ENCODE measurements at regions not wholly inside any gene's neighbourhood (a gene's known extent, or its start where the extent isn't known, plus 50 kb on each side); places are given as distances from the start of the nearest gene placed in this dataset.

DNA sequence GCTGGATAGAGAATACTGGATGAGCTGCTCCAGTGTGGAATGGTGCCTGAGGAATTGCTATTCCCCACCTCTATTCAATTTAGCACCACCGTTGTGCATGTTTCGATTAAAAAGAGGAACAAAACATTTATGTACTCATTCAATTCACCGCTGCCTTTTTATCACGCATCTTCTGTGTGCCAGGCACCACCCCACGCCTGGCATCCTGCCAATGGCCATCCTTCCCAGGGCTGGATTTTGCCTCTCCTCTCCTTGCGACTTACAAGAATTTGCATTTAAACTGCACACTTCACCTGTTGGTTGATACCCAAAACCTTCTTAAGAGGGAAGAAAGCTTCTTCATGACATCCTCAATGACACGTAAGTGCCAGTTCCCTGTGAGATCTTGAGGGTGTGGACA lies 110.2 kb upstream of the DPP6 start:
- TF ChIP-seq, protein P1, sequence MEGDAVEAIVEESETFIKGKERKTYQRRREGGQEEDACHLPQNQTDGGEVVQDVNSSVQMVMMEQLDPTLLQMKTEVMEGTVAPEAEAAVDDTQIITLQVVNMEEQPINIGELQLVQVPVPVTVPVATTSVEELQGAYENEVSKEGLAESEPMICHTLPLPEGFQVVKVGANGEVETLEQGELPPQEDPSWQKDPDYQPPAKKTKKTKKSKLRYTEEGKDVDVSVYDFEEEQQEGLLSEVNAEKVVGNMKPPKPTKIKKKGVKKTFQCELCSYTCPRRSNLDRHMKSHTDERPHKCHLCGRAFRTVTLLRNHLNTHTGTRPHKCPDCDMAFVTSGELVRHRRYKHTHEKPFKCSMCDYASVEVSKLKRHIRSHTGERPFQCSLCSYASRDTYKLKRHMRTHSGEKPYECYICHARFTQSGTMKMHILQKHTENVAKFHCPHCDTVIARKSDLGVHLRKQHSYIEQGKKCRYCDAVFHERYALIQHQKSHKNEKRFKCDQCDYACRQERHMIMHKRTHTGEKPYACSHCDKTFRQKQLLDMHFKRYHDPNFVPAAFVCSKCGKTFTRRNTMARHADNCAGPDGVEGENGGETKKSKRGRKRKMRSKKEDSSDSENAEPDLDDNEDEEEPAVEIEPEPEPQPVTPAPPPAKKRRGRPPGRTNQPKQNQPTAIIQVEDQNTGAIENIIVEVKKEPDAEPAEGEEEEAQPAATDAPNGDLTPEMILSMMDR (IDR thresholded peaks at IDR 0.05): no peak
- TF ChIP-seq, protein P2, sequence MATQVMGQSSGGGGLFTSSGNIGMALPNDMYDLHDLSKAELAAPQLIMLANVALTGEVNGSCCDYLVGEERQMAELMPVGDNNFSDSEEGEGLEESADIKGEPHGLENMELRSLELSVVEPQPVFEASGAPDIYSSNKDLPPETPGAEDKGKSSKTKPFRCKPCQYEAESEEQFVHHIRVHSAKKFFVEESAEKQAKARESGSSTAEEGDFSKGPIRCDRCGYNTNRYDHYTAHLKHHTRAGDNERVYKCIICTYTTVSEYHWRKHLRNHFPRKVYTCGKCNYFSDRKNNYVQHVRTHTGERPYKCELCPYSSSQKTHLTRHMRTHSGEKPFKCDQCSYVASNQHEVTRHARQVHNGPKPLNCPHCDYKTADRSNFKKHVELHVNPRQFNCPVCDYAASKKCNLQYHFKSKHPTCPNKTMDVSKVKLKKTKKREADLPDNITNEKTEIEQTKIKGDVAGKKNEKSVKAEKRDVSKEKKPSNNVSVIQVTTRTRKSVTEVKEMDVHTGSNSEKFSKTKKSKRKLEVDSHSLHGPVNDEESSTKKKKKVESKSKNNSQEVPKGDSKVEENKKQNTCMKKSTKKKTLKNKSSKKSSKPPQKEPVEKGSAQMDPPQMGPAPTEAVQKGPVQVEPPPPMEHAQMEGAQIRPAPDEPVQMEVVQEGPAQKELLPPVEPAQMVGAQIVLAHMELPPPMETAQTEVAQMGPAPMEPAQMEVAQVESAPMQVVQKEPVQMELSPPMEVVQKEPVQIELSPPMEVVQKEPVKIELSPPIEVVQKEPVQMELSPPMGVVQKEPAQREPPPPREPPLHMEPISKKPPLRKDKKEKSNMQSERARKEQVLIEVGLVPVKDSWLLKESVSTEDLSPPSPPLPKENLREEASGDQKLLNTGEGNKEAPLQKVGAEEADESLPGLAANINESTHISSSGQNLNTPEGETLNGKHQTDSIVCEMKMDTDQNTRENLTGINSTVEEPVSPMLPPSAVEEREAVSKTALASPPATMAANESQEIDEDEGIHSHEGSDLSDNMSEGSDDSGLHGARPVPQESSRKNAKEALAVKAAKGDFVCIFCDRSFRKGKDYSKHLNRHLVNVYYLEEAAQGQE (IDR thresholded peaks at IDR 0.05; ENCODE audit: insufficient read depth in 1 of 2, low read depth in 2 of 2, low read length in 1 of 2): no peak
- no peak for TF ChIP-seq POLR2AphosphoS5 (IDR thresholded peaks at IDR 0.05; ENCODE audit: low read depth, low read length)
